Stomach (tissue), 8 donors: ENCODE measurements at regions not wholly inside any gene's neighbourhood (a gene's known extent, or its start where the extent isn't known, plus 50 kb on each side); places are given as distances from the start of the nearest gene placed in this dataset.

ENCODE experiments used
- DNase-seq, 2 donors: peaks; one replicate each; pipeline versions ENCODE4 v3.0.0 to v3.0.0-alpha.2; 2013 to 2019
- H3K27ac ChIP-seq, 5 donors: fragments of 200-600 bp in 4 of 5; sonication (generic) in 4 of 5; one replicate each; pipeline ENCODE4 v1.5.1; 2013 to 2019; ENCODE audit warnings: mild to moderate bottlenecking in 1 of 5, moderate library complexity in 1 of 5
- H3K27me3 ChIP-seq, 3 donors: fragments of 200-600 bp; sonication (generic); one replicate each; pipeline ENCODE4 v1.5.1; 2017 to 2019; ENCODE audit warnings: mixed run types in 1 of 3
- H3K36me3 ChIP-seq, 4 donors: fragments of 200-600 bp; sonication (generic); 1 replicate in 3 of 4; 2 replicates in 1 of 4; pipeline ENCODE4 v1.5.1; 2016 to 2019
- H3K4me1 ChIP-seq, 4 donors: fragments of 200-600 bp; sonication (generic); one replicate each; pipeline ENCODE4 v1.5.1; 2016 to 2019
- H3K4me3 ChIP-seq, 4 donors: fragments of 200-600 bp; sonication (generic) in 3 of 4; one replicate each; pipeline ENCODE4 v1.5.1; 2016 to 2019; ENCODE audit warnings: mild to moderate bottlenecking in 1 of 4
- H3K9me3 ChIP-seq, 4 donors: fragments of 200-600 bp; sonication (generic); one replicate each; pipeline ENCODE4 v1.5.1; 2016 to 2019
- CTCF ChIP-seq, 7 experiments: fragments of 450-650 bp in 4 of 7; fragments of 200-600 bp in 3 of 7; sonication (generic) in 3 of 7; IDR thresholded peaks; one replicate each; pipeline ENCODE4 v1.5.1; 2016 to 2019; ENCODE audit warnings: antibody characterized with exemption in 7 of 7, control low read depth in 2 of 7, mild to moderate bottlenecking in 1 of 7
- EP300 ChIP-seq: sonication (generic); formaldehyde crosslinking; IDR thresholded peaks from one replicate; pipeline ENCODE4 v1.6.1; 2017; ENCODE audit warnings: antibody characterized with exemption
- POLR2A ChIP-seq, 4 donors: fragments of 450-650 bp; IDR thresholded peaks; one replicate each; pipeline ENCODE4 v1.6.1; 2016; ENCODE audit warnings: antibody characterized with exemption in 4 of 4, control low read depth in 2 of 4, mild to moderate bottlenecking in 1 of 4, moderate library complexity in 1 of 4
- POLR2AphosphoS5 ChIP-seq, 3 donors: sonication (generic); formaldehyde crosslinking; IDR thresholded peaks; one replicate each; pipeline ENCODE4 v1.6.1; 2016; ENCODE audit warnings: antibody characterized with exemption in 3 of 3
- WGBS, 5 donors: extraction: QIAGEN DNeasy Blood & Tissue Kit in 3 of 5; methylation state at CpG; one replicate each; pipeline versions ENCODE4 v1.1.5 to v1.1.7; 2013 to 2018; 5-methylcytosine and 5-hydroxymethylcytosine counted together
- intact Hi-C: fragments of 100-400 bp; cut with DNase I; formaldehyde crosslinking; loops from one replicate; pipeline ENCODE4 v1.15.1; 2023; ENCODE audit warnings: low total_unique reads
- donor health status: healthy with polysubstance abuse.
- donor health status: Bipolar disorder and iron deficiency.
- donor health status: healthy.

GRCh38 chr19:30752876-30753275, 380.7 kb downstream of the ZNF536 start:
- Histone ChIP-seq H3K36me3 (no peaks in the 10 kb centered on the region), H3K27me3 (no peaks in the 10 kb centered on the region), H3K4me3 (no peak overlapping the region), H3K27ac (no peak overlapping the region), H3K4me1 (no peaks in the 10 kb centered on the region), H3K9me3 (peaks cover 7 to 32% (median 21%) of the 10 kb centered on the region in 4 donors)
- TF ChIP-seq CTCF (IDR thresholded peaks at IDR 0.05), result no peak
- no peak for TF ChIP-seq POLR2A (IDR thresholded peaks at IDR 0.05)
- no peak for TF ChIP-seq EP300
- no peak for TF ChIP-seq POLR2AphosphoS5 (IDR thresholded peaks at IDR 0.05)
- WGBS, 5 donors, result 69 to 85% (median 78%) methylated on average over 3 of the region's 3 CpGs
- intact Hi-C loops, result no loop called here
- DNase-seq, result no peak

GRCh38 chr19:30752201-30752600, 380.0 kb downstream of the ZNF536 start:
- 69 to 79% (median 76%) methylated on average over 6 of the region's 6 CpGs for WGBS, 5 donors
- Histone ChIP-seq H3K27me3 (no peaks in the 10 kb centered on the region), H3K9me3 (peaks cover 7 to 32% (median 21%) of the 10 kb centered on the region in 4 donors), H3K4me1 (no peaks in the 10 kb centered on the region), H3K4me3 (no peak overlapping the region), H3K36me3 (no peaks in the 10 kb centered on the region), H3K27ac (no peak overlapping the region)
- intact Hi-C loops, result no loop called here
- TF ChIP-seq POLR2AphosphoS5 (IDR thresholded peaks at IDR 0.05), result no peak
- TF ChIP-seq EP300, result no peak
- TF ChIP-seq CTCF (IDR thresholded peaks at IDR 0.05), result no peak
- TF ChIP-seq POLR2A (IDR thresholded peaks at IDR 0.05), result no peak
- DNase-seq, result no peak

GRCh38 chr19:30745476-30745985, 373.3 kb downstream of the ZNF536 start:
- peaks cover 0 to 29% (median 0%) of the 10 kb centered on the region in 3 donors for H3K27me3 ChIP-seq
- WGBS, 5 donors, result 83 to 95% (median 90%) methylated on average over 4 of the region's 4 CpGs
- intact Hi-C loops, result no loop called here

GRCh38 chr19:30744741-30745475, 372.7 kb downstream of the ZNF536 start:
- Histone ChIP-seq H3K36me3 (no peaks in the 10 kb centered on the region), H3K4me3 (no peak overlapping the region), H3K27ac (no peak overlapping the region), H3K27me3 (peaks cover 0 to 29% (median 0%) of the 10 kb centered on the region in 3 donors), H3K4me1 (no peaks in the 10 kb centered on the region), H3K9me3 (peaks cover 3 to 18% (median 8%) of the 10 kb centered on the region in 4 donors)
- 87 to 94% (median 90%) methylated on average over 9 of the region's 9 CpGs for WGBS, 5 donors
- intact Hi-C loops, result no loop called here
- DNase-seq, result no peak
- TF ChIP-seq CTCF (IDR thresholded peaks at IDR 0.05), result no peak
- no peak for TF ChIP-seq POLR2AphosphoS5 (IDR thresholded peaks at IDR 0.05)
- no peak for TF ChIP-seq EP300
- no peak for TF ChIP-seq POLR2A (IDR thresholded peaks at IDR 0.05)

More at GRCh38 chr19:30745476-30745985, 373.3 kb downstream of the ZNF536 start:
- H3K27ac ChIP-seq, result no peak overlapping the region
- DNase-seq, result no peak
- H3K4me1 ChIP-seq, result no peaks in the 10 kb centered on the region
- TF ChIP-seq EP300, result no peak
- TF ChIP-seq CTCF (IDR thresholded peaks at IDR 0.05), result no peak
- TF ChIP-seq POLR2AphosphoS5 (IDR thresholded peaks at IDR 0.05), result no peak
- TF ChIP-seq POLR2A (IDR thresholded peaks at IDR 0.05), result no peak
- no peak overlapping the region for H3K4me3 ChIP-seq
- peaks cover 7 to 24% (median 14%) of the 10 kb centered on the region in 4 donors for H3K9me3 ChIP-seq
- H3K36me3 ChIP-seq, result no peaks in the 10 kb centered on the region
